Stimulated activated CD4-positive, alpha-beta T cell treated with anti-CD3 and anti-CD28 coated beads, Interleukin-1b, Interleukin-23, amount 100 ng/mL, for 1 hour (primary cell): ENCODE measurements at regions not wholly inside any gene's neighbourhood (a gene's known extent, or its start where the extent isn't known, plus 50 kb on each side); places are given as distances from the start of the nearest gene placed in this dataset.
"Not testable (repeated sequence)": the region's sequence is repeated elsewhere in the genome, so short reads cannot be mapped to it uniquely, and the experiment has no call there.

Experiments
- DNase-seq, 2 donors: peaks; one replicate each; pipeline ENCODE4 v3.0.0-alpha.2; 2020; ENCODE audit warnings: low read depth in 2 of 2

- not testable (repeated sequence) for DNase-seq
Observed at GRCh38 chr22:23460517-23461031, 119.5 kb downstream of the IGLL1 start.

GRCh38 chr22:23459645-23460516, 120.2 kb downstream of the IGLL1 start:
- not testable (repeated sequence) for DNase-seq

GRCh38 chr22:23458663-23459541, 121.2 kb downstream of the IGLL1 start:
- no peak for DNase-seq

DNA sequence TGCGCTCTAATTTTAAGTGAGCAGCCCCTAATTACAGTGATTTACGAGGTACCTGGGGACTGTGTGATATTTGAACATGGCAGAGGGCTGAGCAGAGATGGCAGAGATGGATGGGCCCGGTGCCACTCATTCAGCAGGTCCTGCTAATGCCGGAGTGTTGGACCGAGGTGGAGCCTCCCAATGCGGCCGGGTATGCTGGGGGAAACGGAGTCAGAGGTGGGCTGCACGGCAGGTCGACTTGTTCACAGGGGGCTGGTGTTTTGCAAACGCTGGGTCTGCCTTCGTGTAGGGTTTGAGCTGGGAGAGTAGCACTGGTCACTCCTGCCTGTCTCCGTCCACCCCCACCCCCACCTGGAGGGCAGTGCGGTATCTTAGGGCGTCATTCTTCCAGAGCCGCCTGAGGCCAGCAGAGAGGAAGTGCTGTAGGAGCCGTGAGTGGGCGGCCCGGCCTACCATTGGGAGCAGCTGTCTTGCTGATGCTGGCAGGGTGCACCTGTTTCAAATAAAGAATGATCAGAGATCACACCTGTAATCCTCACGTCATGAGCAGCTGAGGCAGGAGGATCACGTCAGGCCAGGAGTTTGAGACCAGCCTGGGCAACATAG, 122.6 kb downstream of the IGLL1 start:
- no peak for DNase-seq

GRCh38 chr22:23456666-23457379, 123.3 kb downstream of the IGLL1 start:
- not testable (repeated sequence) for DNase-seq

DNA sequence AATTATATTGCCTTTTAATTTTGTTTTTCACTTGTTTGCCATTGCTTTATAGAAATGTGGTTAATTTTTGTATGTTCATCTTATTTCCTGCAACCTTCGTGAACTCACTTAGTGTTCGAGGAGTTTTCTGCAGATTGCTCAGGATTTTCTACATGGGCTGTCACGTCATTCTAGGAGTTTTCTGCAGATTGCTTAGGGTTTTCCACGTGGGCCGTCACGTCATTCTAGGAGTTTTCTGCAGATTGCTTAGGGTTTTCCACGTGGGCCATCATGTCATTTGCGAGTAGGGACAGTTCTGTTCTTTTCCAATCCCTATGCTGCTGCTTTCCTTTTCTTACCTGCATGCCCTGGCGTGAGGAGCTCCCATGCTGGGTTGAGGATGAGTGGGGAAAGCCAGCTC, 125.7 kb downstream of the IGLL1 start:
- DNase-seq, result not testable (repeated sequence)

- no peak for DNase-seq
Observed at GRCh38 chr22:23453277-23453676, 126.8 kb downstream of the IGLL1 start.

GRCh38 chr22:23452231-23453010, 127.7 kb downstream of the IGLL1 start:
- no peak for DNase-seq

DNA sequence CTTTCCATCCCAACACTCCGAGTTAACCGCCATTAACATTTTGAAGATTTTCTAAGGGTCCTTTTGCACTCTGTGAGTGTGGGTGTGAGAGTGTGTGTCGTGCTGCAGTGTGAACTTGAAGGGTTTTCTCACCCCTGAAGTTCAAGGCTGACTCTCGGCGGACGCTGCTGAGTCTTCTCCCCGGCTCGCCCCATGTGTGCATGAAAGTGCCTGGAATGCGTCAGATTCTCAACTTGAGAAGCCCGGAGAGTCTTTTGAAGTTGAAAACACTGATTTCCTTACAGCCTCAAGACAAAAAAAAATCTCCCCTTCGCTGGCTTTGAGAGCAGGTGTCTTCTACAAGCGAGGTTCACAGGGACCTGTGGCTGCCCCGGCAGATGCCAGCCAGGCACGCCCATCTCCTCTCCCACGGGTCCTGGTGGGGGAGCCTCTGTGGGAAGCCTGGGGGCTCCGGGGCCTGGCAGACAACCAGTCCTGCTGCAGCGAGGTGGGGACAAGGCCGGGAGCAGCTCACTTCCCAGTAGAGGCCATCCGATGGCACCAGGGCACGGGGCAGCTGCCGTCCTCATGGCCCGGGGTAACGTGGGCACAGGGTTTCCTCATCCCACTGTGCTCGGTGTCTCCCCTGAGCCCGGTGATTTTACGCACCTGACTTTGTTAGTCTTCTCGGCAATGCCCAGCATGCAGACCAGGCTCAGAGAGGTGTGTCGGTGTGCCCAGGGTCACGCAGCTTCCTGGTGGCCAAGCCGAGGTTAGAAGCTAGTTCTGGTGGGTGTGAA, 128.4 kb downstream of the IGLL1 start:
- DNase-seq, result not testable (repeated sequence)

- not testable (repeated sequence) for DNase-seq
Observed at GRCh38 chr22:23450821-23451220, 129.3 kb downstream of the IGLL1 start.

GRCh38 chr22:23450434-23450795, 129.7 kb downstream of the IGLL1 start:
- DNase-seq, result no peak

- DNase-seq, result not testable (repeated sequence)
Observed at GRCh38 chr22:23449748-23450433, 130.2 kb downstream of the IGLL1 start.

DNA sequence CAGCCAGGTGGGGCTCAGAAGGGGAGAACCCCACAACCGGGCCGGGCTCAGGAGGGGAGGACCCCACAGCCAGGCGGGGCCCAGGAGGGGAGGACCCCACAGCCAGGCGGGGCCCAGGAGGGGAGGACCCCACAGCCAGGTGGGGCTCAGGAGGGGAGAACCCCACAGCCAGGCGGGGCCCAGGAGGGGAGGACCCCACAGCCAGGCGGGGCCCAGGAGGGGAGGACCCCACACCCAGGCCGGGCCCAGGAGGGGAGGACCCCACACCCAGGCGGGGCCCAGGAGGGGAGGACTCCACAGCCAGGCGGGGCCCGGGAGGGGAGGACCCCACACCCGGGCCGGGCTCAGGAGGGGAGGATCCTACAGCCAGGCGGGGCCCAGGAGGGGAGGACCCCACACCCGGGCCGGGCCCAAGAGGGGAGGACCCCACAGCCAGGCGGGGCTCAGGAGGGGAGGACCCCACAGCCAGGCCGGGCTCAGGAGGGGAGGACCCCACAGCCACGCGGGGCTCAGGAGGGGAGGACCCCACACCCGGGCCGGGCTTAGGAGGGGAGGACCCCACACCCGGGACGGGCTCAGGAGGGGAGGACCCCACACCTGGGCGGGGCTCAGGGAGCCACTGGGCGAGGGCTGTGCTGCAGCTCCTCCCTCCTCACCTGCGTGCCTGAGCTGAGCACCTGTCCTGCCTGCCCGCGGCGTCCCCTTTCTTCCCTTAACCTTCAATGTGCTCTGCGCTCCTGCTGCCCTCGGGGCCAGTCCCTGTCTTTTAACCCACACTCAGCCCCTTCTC, 131.4 kb downstream of the IGLL1 start:
- DNase-seq, result not testable (repeated sequence)

DNA sequence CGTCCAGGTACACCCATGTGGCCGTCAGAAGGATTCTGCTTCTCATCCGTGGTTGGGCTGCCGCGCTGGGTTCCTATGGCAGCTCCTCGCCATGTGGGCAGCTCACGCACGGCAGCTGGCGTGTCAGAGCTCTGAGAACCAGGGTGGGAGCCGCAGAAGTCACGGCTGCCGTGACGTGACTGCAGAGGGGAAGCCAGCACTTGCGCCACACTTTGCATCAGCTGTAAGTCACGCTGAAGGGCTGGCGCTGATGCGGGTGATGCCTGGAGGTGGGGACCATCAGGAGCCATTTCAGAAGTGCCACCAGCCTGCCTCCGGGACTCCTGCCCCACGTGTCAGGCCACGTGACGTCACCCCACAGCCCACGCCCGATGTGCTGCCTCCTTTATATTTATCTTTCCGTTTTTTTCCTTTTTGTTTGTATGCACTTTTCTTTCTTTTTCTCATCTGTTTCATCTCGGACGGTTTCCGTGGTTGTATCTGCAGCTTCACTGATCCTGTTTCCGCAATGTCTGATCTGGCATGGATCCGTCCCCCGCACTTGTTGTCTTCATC, 133.2 kb downstream of the IGLL1 start:
- DNase-seq, result no peak

DNA sequence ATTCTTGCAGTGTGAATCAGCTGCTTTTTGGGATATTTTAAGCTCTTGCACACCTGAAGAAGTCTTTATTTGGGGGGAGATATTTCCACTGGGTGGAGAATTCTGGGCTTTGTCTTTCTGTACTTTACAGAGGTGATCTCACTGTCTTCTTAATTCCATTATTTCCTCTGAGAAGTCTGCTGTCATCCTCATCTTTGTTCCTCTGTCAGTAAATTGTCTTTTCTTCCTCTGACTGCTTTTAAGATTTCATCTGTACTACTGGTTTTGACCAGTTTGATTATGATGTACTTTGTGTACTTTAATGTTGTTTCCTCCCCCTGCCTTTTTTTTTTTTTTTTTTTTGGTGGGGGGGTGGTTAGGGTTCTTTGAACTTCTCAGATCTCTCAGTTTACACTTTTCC, 133.9 kb downstream of the IGLL1 start:
- not testable (repeated sequence) for DNase-seq

DNA sequence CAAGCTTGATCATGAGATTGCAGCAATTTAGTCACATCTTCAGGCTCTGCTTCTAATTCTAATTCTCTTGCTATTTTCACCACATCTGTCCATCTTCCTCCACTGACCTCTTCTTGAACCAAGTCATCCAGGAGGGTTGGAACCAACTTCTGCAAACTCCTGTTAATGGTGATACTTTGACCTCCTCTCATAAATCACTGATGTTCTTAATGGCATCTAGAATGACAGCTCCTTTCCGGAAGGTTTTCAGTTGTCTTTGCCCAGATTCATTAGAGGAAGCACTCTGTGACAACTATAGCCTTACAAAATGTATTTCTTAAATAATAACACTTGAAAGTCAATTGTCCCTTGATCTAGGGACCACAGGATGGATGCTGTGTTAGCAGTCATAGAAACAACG, 136.2 kb downstream of the IGLL1 start:
- not testable (repeated sequence) for DNase-seq

GRCh38 chr22:23439581-23439980, 140.5 kb downstream of the IGLL1 start:
- not testable (repeated sequence) for DNase-seq

DNA sequence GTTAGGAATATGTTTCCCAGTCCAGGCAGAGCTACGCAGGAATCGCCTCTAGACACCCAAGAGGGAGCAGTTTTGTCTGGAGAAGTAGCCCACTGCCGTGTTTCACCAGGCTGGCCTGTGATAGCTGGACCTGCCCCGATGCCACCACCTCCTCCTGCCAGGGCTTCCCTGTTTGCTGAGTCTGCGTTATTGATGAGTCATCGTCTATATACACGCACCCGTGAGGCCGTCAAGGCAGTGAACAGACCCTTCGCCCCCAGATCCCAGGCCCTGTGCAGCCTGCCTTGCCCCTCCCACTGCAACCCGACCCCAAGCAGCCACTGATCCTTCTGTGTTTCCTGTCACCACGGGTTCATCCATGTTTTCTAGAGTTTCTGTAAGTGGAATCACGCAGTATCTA, 141.9 kb downstream of the IGLL1 start:
- DNase-seq, result no peak
